ENCODE measurements at regions not wholly inside any gene's neighbourhood (a gene's known extent, or its start where the extent isn't known, plus 50 kb on each side); places are given as distances from the start of the nearest gene placed in this dataset.

GRCh38 chr5:30548580-30549305 lies 644.7 kb upstream of the CDH6 start:
- no peak overlapping the region for H3K4me3 Mint-ChIP-seq
- no peaks in the 10 kb centered on the region for H3K36me3 Mint-ChIP-seq (ENCODE audit: low read depth)
- ATAC-seq (no peak), DNase-seq (no peak)
- H3K4me1 Mint-ChIP-seq (ENCODE audit: low read depth): no peaks in the 10 kb centered on the region
- intact Hi-C loops (cut with micrococcal nuclease): no loop called here
- H3K27me3 Mint-ChIP-seq: no peaks in the 10 kb centered on the region
- POLR2A ChIA-PET: no interaction called here
- no peak overlapping the region for H3K27ac Mint-ChIP-seq
- peaks cover 8% of the 10 kb centered on the region for H3K9me3 Mint-ChIP-seq
- CTCF ChIA-PET: no interaction called here
- TF ChIP-seq, protein P1, sequence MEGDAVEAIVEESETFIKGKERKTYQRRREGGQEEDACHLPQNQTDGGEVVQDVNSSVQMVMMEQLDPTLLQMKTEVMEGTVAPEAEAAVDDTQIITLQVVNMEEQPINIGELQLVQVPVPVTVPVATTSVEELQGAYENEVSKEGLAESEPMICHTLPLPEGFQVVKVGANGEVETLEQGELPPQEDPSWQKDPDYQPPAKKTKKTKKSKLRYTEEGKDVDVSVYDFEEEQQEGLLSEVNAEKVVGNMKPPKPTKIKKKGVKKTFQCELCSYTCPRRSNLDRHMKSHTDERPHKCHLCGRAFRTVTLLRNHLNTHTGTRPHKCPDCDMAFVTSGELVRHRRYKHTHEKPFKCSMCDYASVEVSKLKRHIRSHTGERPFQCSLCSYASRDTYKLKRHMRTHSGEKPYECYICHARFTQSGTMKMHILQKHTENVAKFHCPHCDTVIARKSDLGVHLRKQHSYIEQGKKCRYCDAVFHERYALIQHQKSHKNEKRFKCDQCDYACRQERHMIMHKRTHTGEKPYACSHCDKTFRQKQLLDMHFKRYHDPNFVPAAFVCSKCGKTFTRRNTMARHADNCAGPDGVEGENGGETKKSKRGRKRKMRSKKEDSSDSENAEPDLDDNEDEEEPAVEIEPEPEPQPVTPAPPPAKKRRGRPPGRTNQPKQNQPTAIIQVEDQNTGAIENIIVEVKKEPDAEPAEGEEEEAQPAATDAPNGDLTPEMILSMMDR (IDR thresholded peaks at IDR 0.05): no peak

DNA sequence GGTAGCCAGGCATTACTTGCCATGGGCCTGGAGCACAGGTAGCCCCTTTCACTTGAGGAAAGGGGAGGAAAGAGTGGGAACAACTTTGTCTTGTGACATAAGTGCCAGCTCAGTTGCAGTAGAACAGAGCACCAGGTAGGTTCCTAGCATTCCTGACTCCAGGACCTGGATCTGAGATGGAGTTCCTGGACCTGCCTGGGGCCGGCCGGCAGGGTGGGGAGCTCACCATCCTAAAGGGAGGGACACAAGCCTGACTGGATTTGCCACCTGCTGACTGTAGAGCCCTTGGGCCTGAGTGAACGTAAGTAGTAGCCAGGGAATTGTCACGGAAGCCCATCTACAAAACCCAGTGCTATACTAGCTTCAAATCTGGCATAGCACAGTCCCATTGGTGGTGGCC lies 653.3 kb upstream of the CDH6 start:
- H3K27me3 Mint-ChIP-seq: no peaks in the 10 kb centered on the region
- no peak overlapping the region for H3K4me3 Mint-ChIP-seq
- TF ChIP-seq, protein P1 (IDR thresholded peaks at IDR 0.05): no peak
- ATAC-seq (no peak), DNase-seq (no peak)
- POLR2A ChIA-PET: no interaction called here
- H3K36me3 Mint-ChIP-seq (ENCODE audit: low read depth): no peaks in the 10 kb centered on the region
- H3K9me3 Mint-ChIP-seq: peaks cover 14% of the 10 kb centered on the region
- intact Hi-C loops (cut with micrococcal nuclease): no loop called here
- H3K4me1 Mint-ChIP-seq (ENCODE audit: low read depth): no peaks in the 10 kb centered on the region
- CTCF ChIA-PET: no interaction called here
- no peak overlapping the region for H3K27ac Mint-ChIP-seq

DNA sequence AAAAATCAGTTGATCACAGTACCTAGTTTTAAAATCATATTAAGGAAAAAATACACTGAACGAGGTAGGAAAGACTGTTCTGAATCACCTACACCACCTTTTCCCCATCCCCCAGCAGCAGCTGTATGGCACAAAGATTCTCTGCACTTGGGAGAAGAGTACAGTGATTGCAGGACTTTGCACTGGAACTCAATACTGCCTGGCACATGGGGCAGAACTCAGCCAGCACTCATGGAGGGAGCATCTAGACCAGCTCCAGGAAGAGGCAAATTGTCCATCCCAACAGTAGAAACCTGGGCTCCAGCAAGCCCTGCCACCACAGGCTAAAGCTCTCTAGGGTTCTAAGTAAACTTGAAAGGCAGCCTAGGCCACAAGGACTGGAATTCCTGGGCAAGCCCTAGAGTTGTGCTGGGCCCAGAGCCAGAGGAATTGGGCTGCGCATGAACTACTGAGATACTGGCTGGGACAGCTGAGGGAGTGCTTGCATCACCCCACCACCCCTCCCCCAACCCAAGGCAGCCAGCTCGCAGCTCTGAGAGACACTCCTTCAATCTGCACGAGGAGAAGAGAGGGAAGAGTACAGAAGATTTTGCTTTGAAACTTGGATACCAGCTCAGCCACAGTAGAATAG lies 654.4 kb upstream of the CDH6 start:
- Mint-ChIP-seq H3K9me3 (peaks cover 13% of the 10 kb centered on the region), H3K27me3 (no peaks in the 10 kb centered on the region), H3K36me3 (ENCODE audit: low read depth) (no peaks in the 10 kb centered on the region), H3K4me1 (ENCODE audit: low read depth) (no peaks in the 10 kb centered on the region), H3K4me3 (no peak overlapping the region), H3K27ac (no peak overlapping the region)
- TF ChIP-seq, protein P1 (IDR thresholded peaks at IDR 0.05): no peak
- DNase-seq: no peak
- POLR2A ChIA-PET: no interaction called here
- CTCF ChIA-PET: no interaction called here
- intact Hi-C loops (cut with micrococcal nuclease): no loop called here
- ATAC-seq: no peak

DNA sequence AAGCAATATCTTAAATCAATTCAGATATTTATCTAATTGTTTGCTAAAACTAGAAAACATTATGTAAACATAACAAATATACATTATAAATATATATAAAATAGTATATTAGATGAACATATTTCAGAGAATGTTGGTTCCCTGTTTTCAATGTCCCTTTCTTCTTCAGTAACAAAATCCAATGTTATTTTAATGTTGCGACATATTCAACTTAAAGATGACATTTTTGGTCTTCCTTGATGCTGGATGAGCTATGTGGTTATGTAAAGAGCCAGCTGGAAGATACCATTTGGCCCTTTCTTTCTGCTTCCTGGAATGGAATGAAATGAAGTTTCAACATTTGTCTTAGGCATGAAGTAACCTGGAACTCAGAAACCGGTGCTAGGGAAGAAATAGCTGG lies 668.1 kb upstream of the CDH6 start:
- Mint-ChIP-seq H3K27me3 (no peaks in the 10 kb centered on the region), H3K4me1 (ENCODE audit: low read depth) (no peaks in the 10 kb centered on the region), H3K4me3 (no peak overlapping the region), H3K27ac (no peak overlapping the region), H3K36me3 (ENCODE audit: low read depth) (no peaks in the 10 kb centered on the region), H3K9me3 (peaks cover 5% of the 10 kb centered on the region)
- intact Hi-C loops (cut with micrococcal nuclease): no loop called here
- ChIA-PET CTCF (no interaction called here), POLR2A (no interaction called here)
- no peak for ATAC-seq
- TF ChIP-seq, protein P1 (IDR thresholded peaks at IDR 0.05): no peak
- no peak for DNase-seq

- ATAC-seq: no peak
- Mint-ChIP-seq H3K27me3 (no peaks in the 10 kb centered on the region), H3K4me1 (ENCODE audit: low read depth) (no peaks in the 10 kb centered on the region), H3K27ac (no peak overlapping the region), H3K4me3 (no peak overlapping the region), H3K9me3 (peaks cover 5% of the 10 kb centered on the region), H3K36me3 (ENCODE audit: low read depth) (no peaks in the 10 kb centered on the region)
- CTCF ChIA-PET: no interaction called here
- POLR2A ChIA-PET: no interaction called here
- intact Hi-C loops (cut with micrococcal nuclease): no loop called here
- TF ChIP-seq, protein P1 (IDR thresholded peaks at IDR 0.05): no peak
- no peak for DNase-seq
These were observed 669.1 kb upstream of the CDH6 start for GRCh38 chr5:30524428-30524827.
